HEK293T (cell line): ENCODE measurements at regions not wholly inside any gene's neighbourhood (a gene's known extent, or its start where the extent isn't known, plus 50 kb on each side); places are given as distances from the start of the nearest gene placed in this dataset.
"Not testable (repeated sequence)": the region's sequence is repeated elsewhere in the genome, so short reads cannot be mapped to it uniquely, and the experiment has no call there.

Experiments
- BHLHE40 ChIP-seq: fragments of 450-650 bp; IDR thresholded peaks from 2 replicates; pipeline ENCODE4 v1.6.1; 2016; ENCODE audit warnings: mild to moderate bottlenecking, moderate library complexity, borderline replicate concordance
- CTBP1 ChIP-seq: fragments of 450-650 bp; IDR thresholded peaks from 2 replicates; pipeline ENCODE4 v1.6.1; 2016; ENCODE audit warnings: borderline replicate concordance
- ELF4 ChIP-seq: fragments of 450-650 bp; IDR thresholded peaks from 2 replicates; pipeline ENCODE4 v1.6.1; 2017; ENCODE audit warnings: antibody characterized with exemption
- FOXA1 ChIP-seq: fragments of 450-650 bp; IDR thresholded peaks from 2 replicates; pipeline ENCODE4 v1.6.1; 2016; ENCODE audit warnings: mild to moderate bottlenecking
- HDGF ChIP-seq: fragments of 450-650 bp; IDR thresholded peaks from 2 replicates; pipeline ENCODE4 v1.6.1; 2017; ENCODE audit warnings: antibody characterized with exemption, borderline replicate concordance
- L3MBTL2 ChIP-seq: fragments of 450-650 bp; conservative IDR thresholded peaks from 2 replicates; pipeline ENCODE4 v1.6.1; 2016; ENCODE audit warnings: mild to moderate bottlenecking
- NFRKB ChIP-seq: fragments of 450-650 bp; IDR thresholded peaks from 2 replicates; pipeline ENCODE4 v1.6.1; 2016; ENCODE audit warnings: mild to moderate bottlenecking, moderate library complexity
- PKNOX1 ChIP-seq: fragments of 450-650 bp; IDR thresholded peaks from 2 replicates; pipeline ENCODE4 v1.6.1; 2016
- SP1 ChIP-seq: fragments of 450-650 bp; IDR thresholded peaks from 2 replicates; pipeline ENCODE4 v1.6.1; 2017
- SUZ12 ChIP-seq: fragments of 450-650 bp; IDR thresholded peaks from 2 replicates; pipeline ENCODE4 v1.6.1; 2016; ENCODE audit warnings: mild to moderate bottlenecking
- TARDBP ChIP-seq: fragments of 450-650 bp; IDR thresholded peaks from 2 replicates; pipeline ENCODE4 v1.6.1; 2016

- not testable (repeated sequence) for TF ChIP-seq ELF4, SUZ12, HDGF, SP1, L3MBTL2, NFRKB, BHLHE40, FOXA1, PKNOX1, CTBP1, TARDBP
Observed at GRCh38 chr17:20842012-20842411, 200.8 kb downstream of the USP22 start.
